Right cardiac atrium (tissue), 5 donors: ENCODE measurements at regions not wholly inside any gene's neighbourhood (a gene's known extent, or its start where the extent isn't known, plus 50 kb on each side); places are given as distances from the start of the nearest gene placed in this dataset.

Source experiments
- ATAC-seq, 2 donors: fragments of 200-7000 bp; cut with Tn5 transposase; one replicate each; pipeline versions ENCODE4 v1.8.0 to v1.9.1; 2020; ENCODE audit warnings: moderate library complexity in 2 of 2, mild to moderate bottlenecking in 1 of 2
- DNase-seq, 3 donors: peaks; one replicate each; pipeline ENCODE4 v3.0.0-alpha.2; 2020
- H3K27ac ChIP-seq: one replicate; pipeline ENCODE4 v1.5.1; 2013; ENCODE audit warnings: mild to moderate bottlenecking, low read length, control low read depth, moderate library complexity
- H3K27me3 ChIP-seq: one replicate; pipeline ENCODE4 v1.6.1; 2013; ENCODE audit not compliant: control insufficient read depth, insufficient read depth
- H3K4me1 ChIP-seq: one replicate; pipeline ENCODE4 v1.6.1; 2013; ENCODE audit warnings: low read length; ENCODE audit not compliant: control insufficient read depth, insufficient read depth
- H3K4me3 ChIP-seq: one replicate; pipeline ENCODE4 v1.5.1; 2013; ENCODE audit warnings: low read length, control low read depth
- H3K9me3 ChIP-seq: one replicate; pipeline ENCODE4 v1.6.1; 2013; ENCODE audit warnings: low read length; ENCODE audit not compliant: control insufficient read depth
- WGBS: extraction: QIAGEN DNeasy Blood & Tissue Kit; methylation state at CpG from one replicate; pipeline ENCODE4 v1.1.7; 2013; 5-methylcytosine and 5-hydroxymethylcytosine counted together
- intact Hi-C, 4 donors: fragments of 100-400 bp; cut with DNase I; formaldehyde crosslinking; loops; one replicate each; pipeline versions ENCODE4 v1.11.0 to v1.14.0; 2022 to 2023
- donor health status: healthy with polysubstance abuse.
- donor health status: DM: no; HTN: yes; CAD: no.
- donor health status: DM: no; HTN: no; CAD: no.
- donor health status: DM: no; HTN: yes; CAD: no; lungs with severe emphysema.
- donor health status: DM: yes; HTN: yes; CAD: no.

GRCh38 chr1:57991289-57991688 is 555.2 kb downstream of the OMA1 start:
- ATAC-seq (no peak), DNase-seq (no peak)
- no peak overlapping the region for H3K27ac ChIP-seq
- intact Hi-C loops: no loop called here
- H3K27me3 ChIP-seq: no peaks in the 10 kb centered on the region
- no peak overlapping the region for H3K4me3 ChIP-seq
- 93% methylated on average over 7 of the region's 7 CpGs for WGBS
- no peaks in the 10 kb centered on the region for H3K4me1 ChIP-seq
- H3K9me3 ChIP-seq: no peaks in the 10 kb centered on the region

- DNase-seq: no peak
- Histone ChIP-seq H3K4me3 (no peak overlapping the region), H3K27ac (no peak overlapping the region), H3K9me3 (no peaks in the 10 kb centered on the region), H3K4me1 (no peaks in the 10 kb centered on the region), H3K27me3 (no peaks in the 10 kb centered on the region)
- WGBS: 72% methylated on average over 1 of the region's 1 CpG
- intact Hi-C loops: no loop called here
- no peak for ATAC-seq
These were observed 556.6 kb downstream of the OMA1 start for GRCh38 chr1:57989877-57990276.

GRCh38 chr1:57987523-57987922 is 559.0 kb downstream of the OMA1 start:
- H3K4me1 ChIP-seq: no peaks in the 10 kb centered on the region
- 62% methylated on average over 4 of the region's 4 CpGs for WGBS
- no peak overlapping the region for H3K27ac ChIP-seq
- DNase-seq (no peak), ATAC-seq (no peak)
- no peaks in the 10 kb centered on the region for H3K27me3 ChIP-seq
- no peak overlapping the region for H3K4me3 ChIP-seq
- H3K9me3 ChIP-seq: no peaks in the 10 kb centered on the region
- intact Hi-C loops: no loop called here

- no peak for ATAC-seq
- no peaks in the 10 kb centered on the region for H3K9me3 ChIP-seq
- no peaks in the 10 kb centered on the region for H3K4me1 ChIP-seq
- no peaks in the 10 kb centered on the region for H3K27me3 ChIP-seq
- intact Hi-C loops: no loop called here
- H3K4me3 ChIP-seq: no peak overlapping the region
- H3K27ac ChIP-seq: no peak overlapping the region
- no peak for DNase-seq
- WGBS: 53% methylated on average over 5 of the region's 5 CpGs
These were observed 560.1 kb downstream of the OMA1 start for GRCh38 chr1:57986432-57986831.

GRCh38 chr1:57984277-57984676 is 560.4 kb upstream of the DAB1 start:
- no peak for ATAC-seq
- intact Hi-C loops: no loop called here

GRCh38 chr1:57983441-57983840 is 559.6 kb upstream of the DAB1 start:
- ATAC-seq: no peak
- Histone ChIP-seq H3K4me1 (no peaks in the 10 kb centered on the region), H3K27ac (no peak overlapping the region), H3K4me3 (no peak overlapping the region), H3K9me3 (no peaks in the 10 kb centered on the region), H3K27me3 (no peaks in the 10 kb centered on the region)
- WGBS: 75% methylated on average over 3 of the region's 3 CpGs
- DNase-seq: no peak
- intact Hi-C loops: no loop called here

More at GRCh38 chr1:57984277-57984676, 560.4 kb upstream of the DAB1 start:
- H3K9me3 ChIP-seq: no peaks in the 10 kb centered on the region
- no peaks in the 10 kb centered on the region for H3K4me1 ChIP-seq
- no peak overlapping the region for H3K27ac ChIP-seq
- H3K27me3 ChIP-seq: no peaks in the 10 kb centered on the region
- no peak for DNase-seq
- H3K4me3 ChIP-seq: no peak overlapping the region

GRCh38 chr1:57982852-57983251 is 559.0 kb upstream of the DAB1 start:
- no peak for ATAC-seq

GRCh38 chr1:57976216-57976615 is 552.4 kb upstream of the DAB1 start:
- no peak overlapping the region for H3K27ac ChIP-seq
- DNase-seq (no peak), ATAC-seq (no peak)
- intact Hi-C loops: no loop called here
- H3K4me3 ChIP-seq: no peak overlapping the region
- no peaks in the 10 kb centered on the region for H3K9me3 ChIP-seq
- H3K4me1 ChIP-seq: no peaks in the 10 kb centered on the region
- H3K27me3 ChIP-seq: no peaks in the 10 kb centered on the region
- 81% methylated on average over 5 of the region's 5 CpGs for WGBS

More at GRCh38 chr1:57982852-57983251, 559.0 kb upstream of the DAB1 start:
- intact Hi-C loops: no loop called here
- no peaks in the 10 kb centered on the region for H3K9me3 ChIP-seq
- 50% methylated on average over 4 of the region's 4 CpGs for WGBS
- H3K27ac ChIP-seq: no peak overlapping the region
- H3K4me1 ChIP-seq: no peaks in the 10 kb centered on the region
- no peaks in the 10 kb centered on the region for H3K27me3 ChIP-seq
- no peak for DNase-seq
- no peak overlapping the region for H3K4me3 ChIP-seq

GRCh38 chr1:57968321-57968720 is 544.5 kb upstream of the DAB1 start:
- WGBS: 76% methylated on average over 5 of the region's 5 CpGs
- Histone ChIP-seq H3K4me1 (no peaks in the 10 kb centered on the region), H3K27me3 (no peaks in the 10 kb centered on the region), H3K4me3 (no peak overlapping the region), H3K27ac (no peak overlapping the region), H3K9me3 (no peaks in the 10 kb centered on the region)
- intact Hi-C loops: no loop called here
- DNase-seq: no peak
- no peak for ATAC-seq

- no peaks in the 10 kb centered on the region for H3K9me3 ChIP-seq
These were observed 543.0 kb upstream of the DAB1 start for GRCh38 chr1:57966751-57967406.

GRCh38 chr1:57966340-57966739 is 542.5 kb upstream of the DAB1 start:
- intact Hi-C loops: no loop called here
- H3K4me1 ChIP-seq: no peaks in the 10 kb centered on the region
- H3K27ac ChIP-seq: no peak overlapping the region
- DNase-seq: no peak
- H3K9me3 ChIP-seq: no peaks in the 10 kb centered on the region
- 61% methylated on average over 5 of the region's 5 CpGs for WGBS
- H3K27me3 ChIP-seq: no peaks in the 10 kb centered on the region
- no peak overlapping the region for H3K4me3 ChIP-seq
- no peak for ATAC-seq

More at GRCh38 chr1:57966751-57967406, 543.0 kb upstream of the DAB1 start:
- Histone ChIP-seq H3K4me1 (no peaks in the 10 kb centered on the region), H3K27ac (no peak overlapping the region), H3K27me3 (no peaks in the 10 kb centered on the region), H3K4me3 (no peak overlapping the region)
- WGBS: 50% methylated on average over 3 of the region's 3 CpGs
- intact Hi-C loops: no loop called here
- ATAC-seq: no peak
- no peak for DNase-seq

- no peaks in the 10 kb centered on the region for H3K9me3 ChIP-seq
- ATAC-seq: no peak
- 86% methylated on average over 6 of the region's 6 CpGs for WGBS
These were observed 539.7 kb upstream of the DAB1 start for GRCh38 chr1:57963581-57963980.

More at GRCh38 chr1:57963581-57963980, 539.7 kb upstream of the DAB1 start:
- no peaks in the 10 kb centered on the region for H3K27me3 ChIP-seq
- intact Hi-C loops: no loop called here
- H3K4me3 ChIP-seq: no peak overlapping the region
- H3K4me1 ChIP-seq: no peaks in the 10 kb centered on the region
- no peak overlapping the region for H3K27ac ChIP-seq
- no peak for DNase-seq
